Rectal smooth muscle tissue (tissue), 1 donor: ENCODE measurements at regions not wholly inside any gene's neighbourhood (a gene's known extent, or its start where the extent isn't known, plus 50 kb on each side); places are given as distances from the start of the nearest gene placed in this dataset.

ENCODE experiments used
- H3K27ac ChIP-seq: one replicate; pipeline ENCODE4 v1.7.0; 2013; ENCODE audit warnings: low read depth, low read length, inconsistent platforms
- H3K27me3 ChIP-seq: one replicate; pipeline ENCODE4 v1.7.0; 2013; ENCODE audit warnings: low read length; ENCODE audit not compliant: control insufficient read depth, insufficient read depth
- H3K36me3 ChIP-seq: one replicate; pipeline ENCODE4 v1.7.0; 2013; ENCODE audit warnings: low read length; ENCODE audit not compliant: control insufficient read depth, insufficient read depth
- H3K4me1 ChIP-seq: one replicate; pipeline ENCODE4 v1.7.0; 2013; ENCODE audit warnings: low read length; ENCODE audit not compliant: control insufficient read depth, insufficient read depth
- H3K4me3 ChIP-seq: one replicate; pipeline ENCODE4 v1.7.0; 2013; ENCODE audit warnings: low read length
- H3K9ac ChIP-seq: one replicate; pipeline ENCODE4 v1.7.0; 2013; ENCODE audit warnings: low read length

GRCh38 chr13:83716121-83716520, 166.2 kb downstream of the SLITRK1 start:
- no peak overlapping the region for H3K9ac ChIP-seq
- no peak overlapping the region for H3K4me3 ChIP-seq
- no peak overlapping the region for H3K27ac ChIP-seq
- H3K36me3 ChIP-seq = no peaks in the 10 kb centered on the region
- no peaks in the 10 kb centered on the region for H3K27me3 ChIP-seq
- no peaks in the 10 kb centered on the region for H3K4me1 ChIP-seq

DNA sequence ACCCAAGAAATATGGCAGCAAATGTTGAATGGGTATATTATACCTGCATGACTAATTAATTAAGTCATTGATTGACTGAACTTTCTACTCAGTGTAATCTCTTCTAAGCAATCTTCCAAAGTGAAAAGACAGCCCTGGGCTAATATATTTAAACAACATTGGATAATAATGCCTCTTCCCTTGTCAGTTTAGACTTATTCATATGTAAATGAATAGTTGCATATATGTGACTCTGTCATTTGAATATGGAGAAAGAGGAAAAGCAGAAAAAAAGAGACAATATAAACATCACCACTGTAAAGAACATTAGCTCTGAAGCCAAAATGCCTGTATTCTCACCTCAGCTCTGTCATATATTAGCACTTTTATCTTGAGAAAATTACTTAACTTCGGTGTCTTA, 168.0 kb downstream of the SLITRK1 start:
- H3K27ac ChIP-seq = no peak overlapping the region
- H3K4me3 ChIP-seq = no peak overlapping the region
- no peaks in the 10 kb centered on the region for H3K36me3 ChIP-seq

GRCh38 chr13:83710133-83710515, 172.2 kb downstream of the SLITRK1 start:
- Histone ChIP-seq H3K27me3 (no peaks in the 10 kb centered on the region), H3K4me3 (no peak overlapping the region), H3K4me1 (no peaks in the 10 kb centered on the region), H3K36me3 (no peaks in the 10 kb centered on the region), H3K9ac (no peak overlapping the region), H3K27ac (no peak overlapping the region)

More for the DNA sequence above, 168.0 kb downstream of the SLITRK1 start:
- no peaks in the 10 kb centered on the region for H3K27me3 ChIP-seq
- H3K9ac ChIP-seq = no peak overlapping the region
- H3K4me1 ChIP-seq = no peaks in the 10 kb centered on the region

DNA sequence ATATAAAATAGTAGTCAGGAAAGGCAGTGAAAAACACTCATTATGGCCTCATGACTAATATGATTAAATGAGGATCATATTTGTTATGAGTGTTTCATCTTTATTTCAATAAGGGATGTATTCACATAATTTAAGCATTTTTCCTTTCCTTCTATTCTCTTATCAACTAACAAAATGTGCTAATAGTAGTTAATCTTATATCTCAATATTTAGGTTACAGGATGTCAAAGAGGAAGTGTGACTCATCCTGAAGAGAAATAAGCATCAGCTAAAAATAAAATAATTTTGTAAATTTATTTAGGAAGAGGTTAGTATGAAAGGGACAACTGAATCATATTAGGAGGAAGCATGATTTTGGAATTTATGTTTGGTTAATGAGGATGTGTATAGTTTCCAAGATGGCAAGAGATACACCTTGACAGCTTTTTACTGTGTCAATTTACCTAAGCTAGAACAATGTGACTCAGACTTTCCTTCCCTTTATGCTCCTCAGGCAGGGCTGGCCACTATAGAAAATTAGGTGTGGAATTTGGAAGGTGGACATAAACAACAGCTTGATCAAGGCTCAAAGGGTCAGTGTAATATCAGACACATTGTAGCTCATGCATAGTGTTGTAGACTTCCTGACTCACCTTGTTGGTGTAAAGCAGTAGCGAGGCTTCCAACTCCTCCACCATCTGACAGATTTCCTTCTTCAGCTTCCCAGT, 172.7 kb downstream of the SLITRK1 start:
- H3K27me3 ChIP-seq = no peaks in the 10 kb centered on the region
- no peaks in the 10 kb centered on the region for H3K4me1 ChIP-seq
- H3K9ac ChIP-seq = no peak overlapping the region
- no peak overlapping the region for H3K4me3 ChIP-seq
- H3K36me3 ChIP-seq = no peaks in the 10 kb centered on the region
- no peak overlapping the region for H3K27ac ChIP-seq

DNA sequence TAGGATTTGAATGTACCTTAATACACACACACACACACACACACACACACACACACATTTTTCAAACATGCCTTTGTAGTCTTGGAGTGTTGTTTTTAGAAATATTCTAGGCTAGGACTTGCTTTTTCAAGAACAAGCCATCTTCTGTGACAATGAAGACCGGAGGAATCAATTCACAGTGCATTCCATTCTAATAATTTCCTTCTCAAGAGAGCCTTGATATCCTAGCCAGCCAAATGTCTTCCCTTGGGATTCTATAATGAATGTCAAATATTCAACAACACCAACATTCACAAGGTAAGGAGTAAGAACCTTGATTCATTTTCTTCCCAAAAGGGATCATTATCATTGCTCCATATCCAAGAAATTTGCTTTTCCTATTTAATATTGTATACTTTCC, 180.3 kb downstream of the SLITRK1 start:
- Histone ChIP-seq H3K27me3 (no peaks in the 10 kb centered on the region), H3K4me1 (no peaks in the 10 kb centered on the region), H3K36me3 (no peaks in the 10 kb centered on the region), H3K27ac (no peak overlapping the region), H3K4me3 (no peak overlapping the region), H3K9ac (no peak overlapping the region)

GRCh38 chr13:83692800-83693199, 189.5 kb downstream of the SLITRK1 start:
- Histone ChIP-seq H3K9ac (no peak overlapping the region), H3K36me3 (no peaks in the 10 kb centered on the region), H3K27me3 (no peaks in the 10 kb centered on the region), H3K4me3 (no peak overlapping the region), H3K4me1 (no peaks in the 10 kb centered on the region), H3K27ac (no peak overlapping the region)

DNA sequence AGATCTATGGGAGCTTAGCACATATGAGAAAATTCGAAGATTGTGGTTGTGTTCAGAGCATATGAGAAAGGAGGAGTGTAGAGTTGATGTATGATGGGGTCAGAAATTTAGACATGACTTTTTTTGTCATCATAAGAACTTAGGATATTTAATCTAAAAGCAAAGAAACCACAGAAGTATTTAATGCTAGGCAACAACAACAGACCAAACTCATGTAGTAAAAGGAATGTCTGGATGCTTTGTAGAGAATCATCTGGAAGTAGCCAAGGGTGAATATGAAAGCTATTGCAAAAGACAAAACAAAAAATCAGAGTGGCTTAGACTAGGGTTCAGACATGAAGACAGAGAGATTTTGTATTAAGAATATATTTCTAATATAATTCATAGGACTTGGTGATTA, 190.3 kb downstream of the SLITRK1 start:
- no peak overlapping the region for H3K9ac ChIP-seq
- H3K36me3 ChIP-seq = no peaks in the 10 kb centered on the region
- H3K27me3 ChIP-seq = no peaks in the 10 kb centered on the region
- H3K4me1 ChIP-seq = no peaks in the 10 kb centered on the region
- H3K27ac ChIP-seq = no peak overlapping the region
- no peak overlapping the region for H3K4me3 ChIP-seq

DNA sequence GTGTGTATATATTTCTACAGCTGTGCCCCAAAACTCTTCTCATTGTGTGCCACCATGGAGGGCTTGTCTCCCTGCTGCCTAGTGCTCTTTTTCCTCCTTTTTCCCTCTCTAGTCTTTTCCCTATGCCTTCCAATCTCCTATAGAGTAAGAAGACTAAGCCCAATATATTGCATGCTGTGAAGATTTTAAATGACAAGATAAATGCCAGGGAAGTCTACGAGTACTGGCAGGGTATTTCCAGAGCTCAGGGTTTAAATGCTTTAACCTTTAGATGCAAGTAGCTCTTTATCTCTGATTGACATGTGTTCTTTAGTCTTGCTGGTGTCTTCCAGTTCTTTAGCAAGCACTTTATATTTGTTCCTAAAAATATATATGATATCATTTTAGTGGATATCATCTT, 200.7 kb downstream of the SLITRK1 start:
- no peak overlapping the region for H3K9ac ChIP-seq
- no peaks in the 10 kb centered on the region for H3K27me3 ChIP-seq
- H3K36me3 ChIP-seq = no peaks in the 10 kb centered on the region
- no peak overlapping the region for H3K27ac ChIP-seq
- H3K4me3 ChIP-seq = no peak overlapping the region
- H3K4me1 ChIP-seq = no peaks in the 10 kb centered on the region

DNA sequence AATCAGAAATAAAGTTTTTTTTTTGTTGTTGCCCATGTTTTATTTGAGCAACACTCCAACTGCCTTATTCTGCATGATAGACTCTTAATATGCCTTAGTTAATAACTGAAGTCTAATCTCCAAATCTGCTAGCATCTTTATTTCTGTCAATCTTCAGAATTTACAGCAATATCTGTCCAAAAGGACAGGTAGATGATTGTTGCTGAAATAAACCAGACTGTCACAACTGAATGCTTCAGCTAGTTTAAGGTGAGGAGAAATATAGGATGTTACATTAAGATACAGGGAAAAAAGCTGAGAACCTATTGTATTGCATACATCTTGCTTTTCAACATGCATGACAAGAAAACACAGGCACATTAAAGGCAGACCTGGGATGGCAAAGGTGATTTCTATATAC, 204.3 kb downstream of the SLITRK1 start:
- no peak overlapping the region for H3K9ac ChIP-seq
- H3K4me1 ChIP-seq = no peaks in the 10 kb centered on the region
- H3K4me3 ChIP-seq = no peak overlapping the region
- no peaks in the 10 kb centered on the region for H3K27me3 ChIP-seq
- no peaks in the 10 kb centered on the region for H3K36me3 ChIP-seq
- no peak overlapping the region for H3K27ac ChIP-seq

DNA sequence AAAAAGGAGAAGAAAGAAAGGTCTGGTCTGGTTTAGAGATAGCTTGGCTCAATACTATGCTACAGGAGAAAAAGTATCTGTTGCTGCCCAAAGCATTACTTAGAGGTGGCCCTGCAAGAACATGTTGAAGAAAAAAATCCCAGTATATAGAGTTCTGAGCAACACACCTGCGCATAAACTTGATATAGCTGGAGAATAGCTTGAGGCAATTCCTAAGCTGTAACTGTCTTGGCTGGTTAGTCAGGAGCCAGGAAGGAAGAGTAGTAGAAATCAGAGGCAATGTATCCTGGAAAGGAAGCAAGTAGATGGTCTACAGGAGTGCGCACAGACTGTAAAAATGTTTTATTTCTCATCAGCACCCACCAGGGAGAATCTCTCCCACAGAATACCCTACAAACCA, 209.7 kb downstream of the SLITRK1 start:
- no peaks in the 10 kb centered on the region for H3K27me3 ChIP-seq
- H3K27ac ChIP-seq = no peak overlapping the region
- no peaks in the 10 kb centered on the region for H3K4me1 ChIP-seq
- H3K9ac ChIP-seq = no peak overlapping the region
- no peaks in the 10 kb centered on the region for H3K36me3 ChIP-seq
- no peak overlapping the region for H3K4me3 ChIP-seq

DNA sequence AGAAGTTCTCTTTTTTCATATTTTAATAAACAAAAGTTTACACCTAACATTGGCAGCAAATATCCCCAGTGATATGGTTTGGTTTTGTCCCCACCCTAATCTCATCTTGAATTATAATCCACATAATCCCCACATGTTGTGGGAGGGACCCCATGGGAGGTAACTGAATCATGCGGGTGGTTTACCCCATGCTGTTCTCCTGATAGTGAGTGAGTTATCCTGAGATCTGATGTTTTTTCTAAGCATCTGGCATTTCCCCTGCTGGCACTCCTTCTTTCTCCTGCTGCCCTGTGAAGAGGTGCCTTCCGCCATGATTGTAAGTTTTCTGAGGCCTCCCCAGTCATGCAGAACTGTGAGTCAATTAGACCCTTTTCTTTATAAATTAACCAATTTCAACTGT, 214.7 kb downstream of the SLITRK1 start:
- H3K4me1 ChIP-seq = no peaks in the 10 kb centered on the region
- H3K27me3 ChIP-seq = no peaks in the 10 kb centered on the region
- H3K27ac ChIP-seq = no peak overlapping the region
- H3K36me3 ChIP-seq = no peaks in the 10 kb centered on the region
- no peak overlapping the region for H3K4me3 ChIP-seq
- no peak overlapping the region for H3K9ac ChIP-seq

DNA sequence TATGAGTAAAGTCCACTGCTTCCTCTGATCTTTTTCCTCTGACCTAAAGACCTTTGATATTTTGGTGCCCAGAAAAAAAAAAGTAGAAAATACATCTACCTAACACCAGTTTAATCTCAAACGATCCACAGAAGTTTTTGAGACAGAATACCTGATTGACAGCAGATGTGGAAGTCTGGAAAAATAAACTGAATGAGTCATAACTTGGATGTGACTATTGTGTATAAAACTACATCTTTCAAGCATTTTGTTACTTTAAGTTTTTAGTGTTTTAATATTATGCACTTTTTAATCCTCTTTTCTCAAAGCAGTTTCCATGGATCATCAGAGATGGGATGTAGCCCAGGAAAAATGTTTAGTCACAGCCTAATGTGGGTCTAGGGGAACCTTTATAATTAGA, 216.1 kb downstream of the SLITRK1 start:
- Histone ChIP-seq H3K36me3 (no peaks in the 10 kb centered on the region), H3K9ac (no peak overlapping the region), H3K4me3 (no peak overlapping the region), H3K27ac (no peak overlapping the region), H3K27me3 (no peaks in the 10 kb centered on the region), H3K4me1 (no peaks in the 10 kb centered on the region)

DNA sequence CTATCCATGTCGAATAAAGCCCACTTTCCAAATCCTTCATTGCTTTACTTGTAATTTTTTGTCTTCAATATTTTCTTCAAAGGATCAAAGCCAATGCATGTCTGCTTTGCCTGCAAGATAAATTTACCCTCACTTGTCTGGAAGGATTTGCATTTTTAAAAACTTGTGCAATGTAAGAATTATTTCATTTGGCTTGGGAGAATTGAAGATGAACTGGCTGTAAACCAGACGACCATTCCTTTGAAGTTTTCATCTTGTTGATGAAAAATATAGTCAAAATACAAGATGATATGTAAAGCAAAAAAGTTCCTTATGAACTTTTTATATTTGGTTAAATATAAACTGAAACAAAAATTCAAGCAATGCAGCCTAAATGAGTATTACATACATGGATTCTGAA, 225.0 kb downstream of the SLITRK1 start:
- no peak overlapping the region for H3K4me3 ChIP-seq
- H3K27me3 ChIP-seq = no peaks in the 10 kb centered on the region
- H3K4me1 ChIP-seq = no peaks in the 10 kb centered on the region
- no peaks in the 10 kb centered on the region for H3K36me3 ChIP-seq
- no peak overlapping the region for H3K9ac ChIP-seq
- no peak overlapping the region for H3K27ac ChIP-seq
